ENCODE measurements at regions not wholly inside any gene's neighbourhood (a gene's known extent, or its start where the extent isn't known, plus 50 kb on each side); places are given as distances from the start of the nearest gene placed in this dataset.

- no peak for TF ChIP-seq CTCF (conservative IDR thresholded peaks at IDR 0.05 in 1 of 2, IDR thresholded peaks at IDR 0.05 in 1 of 2; ENCODE audit: low read depth in 1 of 2, low read length in 2 of 2)
- no peak for TF ChIP-seq EZH2 (IDR thresholded peaks at IDR 0.05; ENCODE audit: low read length, missing control alignments)
These were observed 394.8 kb downstream of the CSNK1G3 start for GRCh38 chr5:123906698-123907295.

Data from fibroblast of lung (primary cell).